ENCODE measurements at regions not wholly inside any gene's neighbourhood (a gene's known extent, or its start where the extent isn't known, plus 50 kb on each side); places are given as distances from the start of the nearest gene placed in this dataset.

- no peak for TF ChIP-seq CTCF (conservative IDR thresholded peaks at IDR 0.05 in 1 of 2, IDR thresholded peaks at IDR 0.05 in 1 of 2; ENCODE audit: low read depth in 1 of 2, low read length in 2 of 2)
- Histone ChIP-seq H3K4me1 (ENCODE audit: control insufficient read depth, extremely low read depth, insufficient read depth, low read length) (peaks cover 22% of the 10 kb centered on the region), H3K9ac (ENCODE audit: insufficient read depth, low read length) (no peak overlapping the region), H3K4me2 (ENCODE audit: extremely low read depth, insufficient read depth, low read length) (no peak overlapping the region), H3K9me3 (ENCODE audit: control insufficient read depth, insufficient read depth, low read depth, low read length) (no peaks in the 10 kb centered on the region), H3K79me2 (ENCODE audit: control insufficient read depth, insufficient read depth, low read length) (no peaks in the 10 kb centered on the region), H3K27ac (ENCODE audit: insufficient read depth, low read length) (no peak overlapping the region), H3K4me3 (replicated peaks in 1 of 4; ENCODE audit: control extremely low read depth in 1 of 4, insufficient read depth in 1 of 4, low read depth in 3 of 4, low read length in 4 of 4) (no peak overlapping the region), H4K20me1 (ENCODE audit: control insufficient read depth, extremely low read depth, insufficient read depth, low read length) (no peaks in the 10 kb centered on the region), H3K27me3 (ENCODE audit: control insufficient read depth, insufficient read depth, low read length) (no peaks in the 10 kb centered on the region), H2AFZ (ENCODE audit: low read length) (peak overlapping the region; percentile 4), H3K36me3 (ENCODE audit: control insufficient read depth, insufficient read depth, low read length) (no peaks in the 10 kb centered on the region)
- DNase-seq (ENCODE audit: low read depth in 2 of 2), result no peak
These were observed 84.5 kb upstream of the SMNDC1 start for GRCh38 chr10:110389255-110389654.

- Histone ChIP-seq H3K9me3 (ENCODE audit: control insufficient read depth, insufficient read depth, low read depth, low read length) (no peaks in the 10 kb centered on the region), H3K4me3 (replicated peaks in 1 of 4; ENCODE audit: control extremely low read depth in 1 of 4, insufficient read depth in 1 of 4, low read depth in 3 of 4, low read length in 4 of 4) (no peak overlapping the region), H3K79me2 (ENCODE audit: control insufficient read depth, insufficient read depth, low read length) (no peaks in the 10 kb centered on the region), H3K36me3 (ENCODE audit: control insufficient read depth, insufficient read depth, low read length) (no peaks in the 10 kb centered on the region), H2AFZ (ENCODE audit: low read length) (no peak overlapping the region), H3K9ac (ENCODE audit: insufficient read depth, low read length) (no peak overlapping the region), H4K20me1 (ENCODE audit: control insufficient read depth, extremely low read depth, insufficient read depth, low read length) (no peaks in the 10 kb centered on the region), H3K4me1 (ENCODE audit: control insufficient read depth, extremely low read depth, insufficient read depth, low read length) (peaks cover 28% of the 10 kb centered on the region), H3K4me2 (ENCODE audit: extremely low read depth, insufficient read depth, low read length) (no peak overlapping the region), H3K27ac (ENCODE audit: insufficient read depth, low read length) (no peak overlapping the region), H3K27me3 (ENCODE audit: control insufficient read depth, insufficient read depth, low read length) (no peaks in the 10 kb centered on the region)
- DNase-seq (ENCODE audit: low read depth in 2 of 2), result no peak
- TF ChIP-seq CTCF (conservative IDR thresholded peaks at IDR 0.05 in 1 of 2, IDR thresholded peaks at IDR 0.05 in 1 of 2; ENCODE audit: low read depth in 1 of 2, low read length in 2 of 2) (no peak), EZH2 (IDR thresholded peaks at IDR 0.05; ENCODE audit: low read length, missing control alignments) (no peak)
These were observed 86.8 kb upstream of the SMNDC1 start for GRCh38 chr10:110391541-110391940.

- H4K20me1 ChIP-seq (ENCODE audit: control insufficient read depth, extremely low read depth, insufficient read depth, low read length), result no peaks in the 10 kb centered on the region
- H3K4me3 ChIP-seq (replicated peaks in 1 of 4; ENCODE audit: control extremely low read depth in 1 of 4, insufficient read depth in 1 of 4, low read depth in 3 of 4, low read length in 4 of 4), result no peak overlapping the region
- TF ChIP-seq EZH2 (IDR thresholded peaks at IDR 0.05; ENCODE audit: low read length, missing control alignments) (no peak), CTCF (conservative IDR thresholded peaks at IDR 0.05 in 1 of 2, IDR thresholded peaks at IDR 0.05 in 1 of 2; ENCODE audit: low read depth in 1 of 2, low read length in 2 of 2) (no peak)
- peaks cover 28% of the 10 kb centered on the region for H3K4me1 ChIP-seq (ENCODE audit: control insufficient read depth, extremely low read depth, insufficient read depth, low read length)
- H3K9me3 ChIP-seq (ENCODE audit: control insufficient read depth, insufficient read depth, low read depth, low read length), result no peaks in the 10 kb centered on the region
- no peaks in the 10 kb centered on the region for H3K79me2 ChIP-seq (ENCODE audit: control insufficient read depth, insufficient read depth, low read length)
- no peak for DNase-seq (ENCODE audit: low read depth in 2 of 2)
- H3K4me2 ChIP-seq (ENCODE audit: extremely low read depth, insufficient read depth, low read length), result no peak overlapping the region
- H3K27ac ChIP-seq (ENCODE audit: insufficient read depth, low read length), result no peak overlapping the region
- H3K36me3 ChIP-seq (ENCODE audit: control insufficient read depth, insufficient read depth, low read length), result no peaks in the 10 kb centered on the region
- H3K27me3 ChIP-seq (ENCODE audit: control insufficient read depth, insufficient read depth, low read length), result no peaks in the 10 kb centered on the region
- H3K9ac ChIP-seq (ENCODE audit: insufficient read depth, low read length), result no peak overlapping the region
- H2AFZ ChIP-seq (ENCODE audit: low read length), result no peak overlapping the region
These were observed 87.4 kb upstream of the SMNDC1 start for GRCh38 chr10:110392121-110392520.

Measured in fibroblast of lung (primary cell).